Brain microvascular endothelial cell (primary cell): ENCODE measurements at regions not wholly inside any gene's neighbourhood (a gene's known extent, or its start where the extent isn't known, plus 50 kb on each side); places are given as distances from the start of the nearest gene placed in this dataset.

Experiments used
- DNase-seq: peaks from one replicate; pipeline ENCODE4 v3.0.0-alpha.2; 2020
- H3K27ac ChIP-seq: fragments of 250-450 bp; sonication (Bioruptor Pico); 2 replicates; pipeline ENCODE4 v1.5.1; 2020; ENCODE audit warnings: mild to moderate bottlenecking, moderate library complexity
- H3K27me3 ChIP-seq: fragments of 250-450 bp; sonication (Bioruptor Pico); replicated peaks from 2 replicates; pipeline ENCODE4 v1.5.1; 2020; ENCODE audit warnings: mild to moderate bottlenecking
- H3K36me3 ChIP-seq: fragments of 250-450 bp; sonication (Bioruptor Pico); replicated peaks from 2 replicates; pipeline ENCODE4 v1.5.1; 2020; ENCODE audit warnings: mild to moderate bottlenecking
- H3K4me3 ChIP-seq: 2 replicates; pipeline ENCODE4 v1.5.1; 2011; ENCODE audit warnings: low read depth, mild to moderate bottlenecking, control low read depth, low read length, moderate library complexity
- CTCF ChIP-seq: IDR thresholded peaks from 2 replicates; pipeline ENCODE4 v1.5.1; 2011; ENCODE audit warnings: low read depth, mild to moderate bottlenecking, moderate library complexity, low read length, control low read depth, inconsistent platforms; ENCODE audit errors: missing control alignments
- in situ Hi-C: cut with HindIII; loops from 2 replicates; pipeline ENCODE4 v1.10.0; 2017; ENCODE audit warnings: low sequenced_read_pairs, low pct_ligation_motif_present

GRCh38 chr4:41435510-41435909 is 102.4 kb upstream of the LIMCH1 start:
- Histone ChIP-seq H3K27ac (no peak overlapping the region), H3K4me3 (no peak overlapping the region), H3K27me3 (no peaks in the 10 kb centered on the region), H3K36me3 (no peaks in the 10 kb centered on the region)
- DNase-seq: no peak
- in situ Hi-C loops: no loop called here
- no peak for TF ChIP-seq CTCF

- no peaks in the 10 kb centered on the region for H3K36me3 ChIP-seq
- no peaks in the 10 kb centered on the region for H3K27me3 ChIP-seq
- H3K27ac ChIP-seq: no peak overlapping the region
- in situ Hi-C loops: no loop called here
- TF ChIP-seq CTCF: no peak
- H3K4me3 ChIP-seq: no peak overlapping the region
- DNase-seq: no peak
These were observed 101.5 kb upstream of the LIMCH1 start for GRCh38 chr4:41436419-41436818.

- Histone ChIP-seq H3K27ac (no peak overlapping the region), H3K4me3 (no peak overlapping the region), H3K27me3 (no peaks in the 10 kb centered on the region), H3K36me3 (no peaks in the 10 kb centered on the region)
- in situ Hi-C loops: no loop called here
- TF ChIP-seq CTCF: no peak
- DNase-seq: no peak
These were observed 100.8 kb upstream of the LIMCH1 start for GRCh38 chr4:41437111-41437536.

- in situ Hi-C loops: no loop called here
- H3K27me3 ChIP-seq: no peaks in the 10 kb centered on the region
- no peak for TF ChIP-seq CTCF
- H3K36me3 ChIP-seq: no peaks in the 10 kb centered on the region
- H3K4me3 ChIP-seq: no peak overlapping the region
- H3K27ac ChIP-seq: no peak overlapping the region
- no peak for DNase-seq
These were observed 99.0 kb upstream of the LIMCH1 start for GRCh38 chr4:41438931-41439297.

- Histone ChIP-seq H3K27ac (no peak overlapping the region), H3K27me3 (no peaks in the 10 kb centered on the region), H3K36me3 (no peaks in the 10 kb centered on the region), H3K4me3 (no peak overlapping the region)
- no peak for DNase-seq
- no peak for TF ChIP-seq CTCF
- in situ Hi-C loops: no loop called here
These were observed 95.1 kb upstream of the LIMCH1 start for GRCh38 chr4:41442810-41443209.

GRCh38 chr4:41443340-41444079 is 94.4 kb upstream of the LIMCH1 start:
- no peaks in the 10 kb centered on the region for H3K27me3 ChIP-seq
- H3K4me3 ChIP-seq: no peak overlapping the region
- H3K27ac ChIP-seq: no peak overlapping the region
- in situ Hi-C loops: no loop called here
- TF ChIP-seq CTCF: no peak
- no peaks in the 10 kb centered on the region for H3K36me3 ChIP-seq
- DNase-seq: no peak
